ENCODE measurements at regions not wholly inside any gene's neighbourhood (a gene's known extent, or its start where the extent isn't known, plus 50 kb on each side); places are given as distances from the start of the nearest gene placed in this dataset.

- TF ChIP-seq DDX20 (tag; IDR thresholded peaks at IDR 0.05; ENCODE audit: low read depth) (no peak), NFIX (CRISPR knock-in tag; IDR thresholded peaks at IDR 0.05; ENCODE audit: low read depth) (no peak), MYNN (IDR thresholded peaks at IDR 0.05) (no peak), MYNN (CRISPR knock-in tag; IDR thresholded peaks at IDR 0.05) (no peak), FOSL1 (tag; conservative IDR thresholded peaks at IDR 0.05) (no peak), MCM5 (IDR thresholded peaks at IDR 0.05; ENCODE audit: low read depth) (no peak), TEAD2 (tag; IDR thresholded peaks at IDR 0.05) (no peak)
Measured at GRCh38 chr2:38218995-38219394, 143.0 kb upstream of the CYP1B1 start (continued).

- no peak overlapping the region for H3K4me3 ChIP-seq
- H3K27me3 ChIP-seq (ENCODE audit: control insufficient read depth in 2 of 2, insufficient read depth in 2 of 2, low read length in 2 of 2) = peaks cover 8 to 22% of the 10 kb centered on the region in 2 experiments; a peak in 4 of 5 replicates
- ATAC-seq (no peak), DNase-seq (ENCODE audit: extremely low read depth in 1 of 4, low spot score in 3 of 4) (no peak), FAIRE-seq (no peak)
- no TSS peak for BruUV-seq (replicated peaks)
- no peak overlapping the region for H2AFZ ChIP-seq (ENCODE audit: low read depth, low read length)
- no peaks in the 10 kb centered on the region for H3K79me2 ChIP-seq (ENCODE audit: control insufficient read depth, insufficient read depth, low read length)
- H3K9me1 ChIP-seq (ENCODE audit: control insufficient read depth, insufficient read depth, low read length) = no peaks in the 10 kb centered on the region
- WGBS (ENCODE audit: insufficient coverage, low coverage, missing lambda C conversion rate) = 5% methylated on average over 4 of the region's 4 CpGs
- no peaks in the 10 kb centered on the region; a peak in 2 of 5 replicates for H3K4me1 ChIP-seq (replicated peaks in 1 of 2; ENCODE audit: control insufficient read depth in 2 of 2, insufficient read depth in 2 of 2, low read length in 2 of 2)
- ChIA-PET POLR2A (interaction anchor here (0.6 kb wide), 1 partner anchor 158 kb away, joined by 3 read pairs; no protein-coding TSS in a partner anchor), CTCF (ENCODE audit: low intra/inter-chr PET ratio) (no interaction called here)
- intact Hi-C loops (cut with micrococcal nuclease) (no loop called here), in situ Hi-C loops (cut with MboI) (no loop called here)
- H3K27ac ChIP-seq (ENCODE audit: extremely low read depth, low read depth, low read length) = no peak overlapping the region
- no peaks in the 10 kb centered on the region for H3K9me3 ChIP-seq (replicated peaks; ENCODE audit: control insufficient read depth, insufficient read depth, low read depth, low read length)
- H3K4me2 ChIP-seq (ENCODE audit: insufficient read depth, low read length) = no peak overlapping the region
- no peak overlapping the region for H3K9ac ChIP-seq (ENCODE audit: insufficient read depth in 1 of 2, low read depth in 2 of 2, low read length in 2 of 2)
- H3K36me3 ChIP-seq (ENCODE audit: control insufficient read depth, insufficient read depth, low read length) = no peaks in the 10 kb centered on the region
- no peaks in the 10 kb centered on the region for H4K20me1 ChIP-seq (replicated peaks; ENCODE audit: control insufficient read depth, insufficient read depth, low read length)
- no peak for TF ChIP-seq NR0B1 (IDR thresholded peaks at IDR 0.05; ENCODE audit: partially characterized antibody)
- TF ChIP-seq ARHGAP35 (IDR thresholded peaks at IDR 0.05; ENCODE audit: partially characterized antibody) = no peak
- no peak for TF ChIP-seq ESRRA (IDR thresholded peaks at IDR 0.05; ENCODE audit: borderline replicate concordance, low read depth)
- TF ChIP-seq RCOR1 (IDR thresholded peaks at IDR 0.05; ENCODE audit: borderline replicate concordance in 1 of 2, low read depth in 2 of 2, low read length in 2 of 2) = no peak
- no peak for TF ChIP-seq STAT6 (CRISPR knock-in tag; IDR thresholded peaks at IDR 0.05)
- no peak for TF ChIP-seq ELF1 (tag; IDR thresholded peaks at IDR 0.05)
- no peak for TF ChIP-seq MLX (CRISPR knock-in tag; conservative IDR thresholded peaks at IDR 0.05)
- TF ChIP-seq SNAPC5 (CRISPR knock-in tag; IDR thresholded peaks at IDR 0.05) = no peak
- no peak for TF ChIP-seq CGGBP1 (CRISPR knock-in tag; IDR thresholded peaks at IDR 0.05)
Measured at GRCh38 chr2:38218591-38218991, 142.6 kb upstream of the CYP1B1 start.

Data from K562 (cell line).